Body of pancreas (tissue), 4 donors: ENCODE measurements at regions not wholly inside any gene's neighbourhood (a gene's known extent, or its start where the extent isn't known, plus 50 kb on each side); places are given as distances from the start of the nearest gene placed in this dataset.

Experiments
- CTCF ChIP-seq, 7 experiments: fragments of 450-650 bp in 4 of 7; fragments of 200-600 bp in 3 of 7; sonication (generic) in 3 of 7; IDR thresholded peaks; one replicate each; pipeline ENCODE4 v1.5.1; 2016 to 2019; ENCODE audit warnings: antibody characterized with exemption in 7 of 7
- POLR2A ChIP-seq, 3 donors: fragments of 450-650 bp; IDR thresholded peaks; one replicate each; pipeline ENCODE4 v1.6.1; 2016; ENCODE audit warnings: antibody characterized with exemption in 3 of 3, mild to moderate bottlenecking in 2 of 3

GRCh38 chr1:30138891-30139290, 584.5 kb downstream of the MATN1 start:
- TF ChIP-seq CTCF (IDR thresholded peaks at IDR 0.05) (no peak), POLR2A (IDR thresholded peaks at IDR 0.05) (no peak)
